D721Med (cell line): ENCODE measurements at regions not wholly inside any gene's neighbourhood (a gene's known extent, or its start where the extent isn't known, plus 50 kb on each side); places are given as distances from the start of the nearest gene placed in this dataset.

Source experiments
- DNase-seq: peaks from one replicate; pipeline ENCODE4 v3.0.0; 2011; ENCODE audit warnings: low spot score; ENCODE audit not compliant: insufficient read length
- FAIRE-seq: peaks from 2 replicates; lab custom pipeline; 2011; peaks lifted over from hg19 to GRCh38; lab: Jason Lieb, UNC
- TF ChIP-seq, protein P1 (sequence below): IDR thresholded peaks from 2 replicates; pipeline ENCODE4 v1.5.1; 2012; ENCODE audit warnings: mild to moderate bottlenecking, control low read depth; ENCODE audit not compliant: insufficient read depth; ENCODE audit errors: missing control alignments

GRCh38 chr10:10967029-10967428, 50.6 kb upstream of the CELF2 start:
- FAIRE-seq (no peak), DNase-seq (no peak)
- TF ChIP-seq, protein P1, sequence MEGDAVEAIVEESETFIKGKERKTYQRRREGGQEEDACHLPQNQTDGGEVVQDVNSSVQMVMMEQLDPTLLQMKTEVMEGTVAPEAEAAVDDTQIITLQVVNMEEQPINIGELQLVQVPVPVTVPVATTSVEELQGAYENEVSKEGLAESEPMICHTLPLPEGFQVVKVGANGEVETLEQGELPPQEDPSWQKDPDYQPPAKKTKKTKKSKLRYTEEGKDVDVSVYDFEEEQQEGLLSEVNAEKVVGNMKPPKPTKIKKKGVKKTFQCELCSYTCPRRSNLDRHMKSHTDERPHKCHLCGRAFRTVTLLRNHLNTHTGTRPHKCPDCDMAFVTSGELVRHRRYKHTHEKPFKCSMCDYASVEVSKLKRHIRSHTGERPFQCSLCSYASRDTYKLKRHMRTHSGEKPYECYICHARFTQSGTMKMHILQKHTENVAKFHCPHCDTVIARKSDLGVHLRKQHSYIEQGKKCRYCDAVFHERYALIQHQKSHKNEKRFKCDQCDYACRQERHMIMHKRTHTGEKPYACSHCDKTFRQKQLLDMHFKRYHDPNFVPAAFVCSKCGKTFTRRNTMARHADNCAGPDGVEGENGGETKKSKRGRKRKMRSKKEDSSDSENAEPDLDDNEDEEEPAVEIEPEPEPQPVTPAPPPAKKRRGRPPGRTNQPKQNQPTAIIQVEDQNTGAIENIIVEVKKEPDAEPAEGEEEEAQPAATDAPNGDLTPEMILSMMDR = no peak

- no peak for FAIRE-seq
- TF ChIP-seq, protein P1 = no peak
These were observed 50.0 kb upstream of the CELF2 start for GRCh38 chr10:10967581-10968256.

More at GRCh38 chr10:10967581-10968256, 50.0 kb upstream of the CELF2 start:
- DNase-seq = no peak
